ENCODE measurements at regions not wholly inside any gene's neighbourhood (a gene's known extent, or its start where the extent isn't known, plus 50 kb on each side); places are given as distances from the start of the nearest gene placed in this dataset.

DNA sequence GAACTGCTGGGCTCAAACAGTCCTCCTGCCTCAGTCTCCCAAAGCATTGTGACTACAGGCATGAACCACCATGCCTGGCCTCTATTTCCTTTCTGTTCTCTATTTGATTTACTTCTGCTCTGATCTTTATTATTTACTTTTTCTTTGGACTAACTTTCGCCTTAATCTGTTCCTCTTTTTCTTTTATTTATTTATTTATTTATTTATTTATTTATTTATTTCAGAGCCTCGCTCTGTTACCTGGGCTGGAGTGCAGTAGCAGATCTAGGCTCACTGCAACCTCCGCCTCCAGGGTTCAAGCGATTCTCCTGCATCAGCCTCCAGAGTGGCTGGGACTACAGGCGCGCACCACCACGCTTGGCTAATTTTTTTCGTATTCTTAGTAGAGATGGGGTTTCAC lies 1158.3 kb upstream of the GOT2 start:
- TF ChIP-seq ZFX (IDR thresholded peaks at IDR 0.05) = no peak
- TF ChIP-seq, protein P1, sequence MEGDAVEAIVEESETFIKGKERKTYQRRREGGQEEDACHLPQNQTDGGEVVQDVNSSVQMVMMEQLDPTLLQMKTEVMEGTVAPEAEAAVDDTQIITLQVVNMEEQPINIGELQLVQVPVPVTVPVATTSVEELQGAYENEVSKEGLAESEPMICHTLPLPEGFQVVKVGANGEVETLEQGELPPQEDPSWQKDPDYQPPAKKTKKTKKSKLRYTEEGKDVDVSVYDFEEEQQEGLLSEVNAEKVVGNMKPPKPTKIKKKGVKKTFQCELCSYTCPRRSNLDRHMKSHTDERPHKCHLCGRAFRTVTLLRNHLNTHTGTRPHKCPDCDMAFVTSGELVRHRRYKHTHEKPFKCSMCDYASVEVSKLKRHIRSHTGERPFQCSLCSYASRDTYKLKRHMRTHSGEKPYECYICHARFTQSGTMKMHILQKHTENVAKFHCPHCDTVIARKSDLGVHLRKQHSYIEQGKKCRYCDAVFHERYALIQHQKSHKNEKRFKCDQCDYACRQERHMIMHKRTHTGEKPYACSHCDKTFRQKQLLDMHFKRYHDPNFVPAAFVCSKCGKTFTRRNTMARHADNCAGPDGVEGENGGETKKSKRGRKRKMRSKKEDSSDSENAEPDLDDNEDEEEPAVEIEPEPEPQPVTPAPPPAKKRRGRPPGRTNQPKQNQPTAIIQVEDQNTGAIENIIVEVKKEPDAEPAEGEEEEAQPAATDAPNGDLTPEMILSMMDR (conservative IDR thresholded peaks at IDR 0.05) = no peak
- no peak overlapping the region for H3K27ac ChIP-seq

DNA sequence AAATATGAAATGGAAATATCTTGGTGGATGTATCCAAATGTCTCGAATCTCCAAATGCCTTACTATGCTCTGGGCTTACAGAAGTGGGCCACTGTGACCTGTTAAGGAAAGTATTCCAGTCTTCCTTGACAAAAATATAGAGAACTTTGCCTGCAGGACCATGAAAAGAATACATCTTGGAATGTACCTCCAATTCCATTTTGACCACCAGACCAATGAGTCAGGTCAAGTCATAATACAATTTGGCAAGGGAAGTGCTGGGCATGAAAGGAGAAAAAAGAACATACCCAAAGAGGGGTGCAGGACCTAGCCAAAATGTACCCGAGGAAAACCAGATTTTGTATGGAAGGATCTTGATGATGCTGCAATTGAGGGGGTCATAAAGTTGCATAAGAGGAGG lies 1153.7 kb upstream of the GOT2 start:
- no peak overlapping the region for H3K27ac ChIP-seq

DNA sequence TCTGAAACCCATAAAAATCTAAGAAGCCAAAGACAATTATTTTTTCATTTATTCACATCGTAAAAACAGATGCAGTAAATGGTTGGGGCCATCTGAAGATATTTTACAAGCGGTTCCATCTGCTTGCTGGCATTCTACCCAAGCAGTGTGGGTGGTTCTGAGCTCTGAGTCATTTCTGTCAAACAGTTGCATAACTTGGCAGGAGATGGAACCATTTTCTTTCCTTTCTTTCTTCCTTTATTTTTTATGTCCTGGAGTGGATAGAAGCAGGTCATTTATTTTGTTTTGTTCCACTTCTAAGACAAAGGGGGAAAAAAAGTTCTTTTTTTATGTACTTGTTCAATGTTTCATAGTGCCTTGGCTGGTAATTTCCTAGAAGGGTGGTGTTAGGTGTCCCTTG lies 1151.9 kb upstream of the GOT2 start:
- no peak for TF ChIP-seq ZFX (IDR thresholded peaks at IDR 0.05)
- TF ChIP-seq, protein P1 (conservative IDR thresholded peaks at IDR 0.05) = no peak
- H3K27ac ChIP-seq = no peak overlapping the region

More for the DNA sequence above, 1153.7 kb upstream of the GOT2 start:
- TF ChIP-seq, protein P1 (conservative IDR thresholded peaks at IDR 0.05) = no peak
- TF ChIP-seq ZFX (IDR thresholded peaks at IDR 0.05) = no peak

DNA sequence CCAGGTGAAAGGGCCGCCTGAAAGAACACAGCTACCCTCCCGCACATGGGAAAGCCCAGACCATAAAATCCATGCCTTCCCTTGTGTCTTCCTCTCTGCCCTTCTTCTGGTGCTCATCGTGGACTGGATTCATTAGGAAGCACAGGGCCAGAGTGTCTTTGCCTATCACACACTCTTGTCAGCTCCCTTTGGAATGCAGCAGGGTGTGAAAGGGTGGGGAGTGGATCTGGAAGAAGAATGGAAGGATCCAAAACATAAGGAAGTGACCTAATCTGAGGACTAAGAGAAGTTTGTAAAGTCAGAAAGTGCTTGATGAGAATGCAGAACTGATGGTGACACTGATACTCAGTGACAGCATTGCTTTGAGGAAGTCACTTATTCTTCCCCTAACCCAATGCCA lies 1147.3 kb upstream of the GOT2 start:
- H3K27ac ChIP-seq = no peak overlapping the region
- TF ChIP-seq, protein P1 (conservative IDR thresholded peaks at IDR 0.05) = no peak
- TF ChIP-seq ZFX (IDR thresholded peaks at IDR 0.05) = no peak

DNA sequence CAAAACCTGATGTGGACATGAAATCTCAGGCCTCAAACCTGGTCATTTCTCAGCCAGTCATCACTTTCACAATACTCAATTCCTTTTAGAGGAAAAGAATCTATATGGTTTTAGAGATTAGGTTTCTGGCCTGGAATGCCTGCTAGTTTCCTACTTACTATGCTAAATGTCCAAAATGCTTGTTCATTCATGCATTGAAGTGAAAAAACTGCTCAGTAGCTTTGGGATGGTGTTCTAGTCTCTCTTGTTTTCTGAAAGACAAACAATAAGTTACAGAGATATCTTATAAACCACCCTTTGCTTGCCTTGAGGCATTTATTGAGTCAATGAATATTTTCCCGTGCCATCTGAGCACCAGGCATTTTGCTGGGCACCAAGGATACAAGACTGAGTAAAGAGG lies 1146.5 kb upstream of the GOT2 start:
- H3K27ac ChIP-seq = no peak overlapping the region
- TF ChIP-seq, protein P1 (conservative IDR thresholded peaks at IDR 0.05) = no peak
- no peak for TF ChIP-seq ZFX (IDR thresholded peaks at IDR 0.05)

DNA sequence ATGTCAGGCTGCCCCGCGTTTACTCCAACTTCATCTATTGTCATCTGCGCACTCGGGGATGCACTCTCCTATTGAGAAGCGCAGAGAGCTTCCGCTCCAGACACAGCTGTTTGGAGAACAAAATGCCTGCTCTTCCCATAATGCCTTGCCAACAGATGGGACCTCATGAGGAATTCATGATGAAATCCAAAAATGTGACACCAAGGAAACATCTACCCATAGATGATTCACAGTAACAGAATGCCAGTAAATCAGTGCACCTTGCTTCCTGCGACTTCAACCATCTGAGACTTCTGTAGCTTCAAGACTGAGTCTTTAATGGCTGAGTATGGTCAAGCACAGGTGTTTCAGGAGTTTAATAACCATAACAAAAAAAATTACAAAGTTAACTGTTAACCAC lies 1144.9 kb upstream of the GOT2 start:
- TF ChIP-seq, protein P1 (conservative IDR thresholded peaks at IDR 0.05) = no peak
- no peak for TF ChIP-seq ZFX (IDR thresholded peaks at IDR 0.05)
- no peak overlapping the region for H3K27ac ChIP-seq

DNA sequence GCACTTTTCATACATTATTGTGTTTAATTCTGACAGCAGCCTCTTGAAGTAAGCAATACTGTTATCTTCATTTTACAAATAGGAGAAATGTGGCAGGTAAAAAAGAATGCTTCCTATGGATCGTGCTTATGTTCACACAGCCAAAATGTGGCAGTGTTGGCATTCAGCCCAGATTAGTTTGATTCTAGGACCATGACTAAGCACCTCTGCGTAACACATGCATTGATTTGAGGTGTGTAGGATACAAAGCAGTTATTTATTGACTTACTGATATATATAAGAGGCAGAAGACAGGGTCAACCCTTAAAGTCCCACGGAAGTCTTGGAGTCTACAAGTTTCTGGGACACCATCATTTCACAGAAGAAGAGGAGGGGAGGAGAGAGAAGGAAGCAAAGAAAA lies 1144.4 kb upstream of the GOT2 start:
- TF ChIP-seq, protein P1 (conservative IDR thresholded peaks at IDR 0.05) = no peak
- TF ChIP-seq ZFX (IDR thresholded peaks at IDR 0.05) = no peak
- H3K27ac ChIP-seq = no peak overlapping the region
